ENCODE measurements at regions not wholly inside any gene's neighbourhood (a gene's known extent, or its start where the extent isn't known, plus 50 kb on each side); places are given as distances from the start of the nearest gene placed in this dataset.
A peak's percentile ranks its signal among the peaks of the same experiment; 100 is the strongest.
"Not testable (repeated sequence)": the region's sequence is repeated elsewhere in the genome, so short reads cannot be mapped to it uniquely, and the experiment has no call there.

- POLR2A ChIA-PET; H3K36me3 ChIP-seq (ENCODE audit: control insufficient read depth, insufficient read depth, low read length); H3K9me3 Mint-ChIP-seq (ENCODE audit: unreplicated experiment); H3K27ac Mint-ChIP-seq (ENCODE audit: unreplicated experiment); H3K4me1 ChIP-seq; CTCF ChIA-PET; intact Hi-C loops (cut with micrococcal nuclease; ENCODE audit: unreplicated experiment); H3K27me3 ChIP-seq (replicated peaks; ENCODE audit: control insufficient read depth, insufficient read depth, low read length); H3K36me3 Mint-ChIP-seq (ENCODE audit: insufficient read depth, unreplicated experiment); BruUV-seq (replicated peaks); H3K4me1 Mint-ChIP-seq (ENCODE audit: low read depth, unreplicated experiment); H3K27me3 Mint-ChIP-seq (ENCODE audit: insufficient read depth, unreplicated experiment); H3K9me3 ChIP-seq; H3K4me3 ChIP-seq (ENCODE audit: low read depth, low read length); H3K4me3 Mint-ChIP-seq (ENCODE audit: unreplicated experiment): not testable (repeated sequence)
- DNase-seq, result peak in 1 of 2 experiments; percentile 19
These were observed 2829.1 kb downstream of the RPIA start for GRCh38 chr2:91520523-91520922.

GRCh38 chr2:91520972-91521535 is 2829.6 kb downstream of the RPIA start:
- H3K36me3 ChIP-seq (ENCODE audit: control insufficient read depth, insufficient read depth, low read length); H3K4me1 ChIP-seq; BruUV-seq (replicated peaks); DNase-seq; H3K36me3 Mint-ChIP-seq (ENCODE audit: insufficient read depth, unreplicated experiment); H3K9me3 Mint-ChIP-seq (ENCODE audit: unreplicated experiment); H3K27ac Mint-ChIP-seq (ENCODE audit: unreplicated experiment); H3K27me3 ChIP-seq (replicated peaks; ENCODE audit: control insufficient read depth, insufficient read depth, low read length); POLR2A ChIA-PET; H3K4me3 ChIP-seq (ENCODE audit: low read depth, low read length); CTCF ChIA-PET; intact Hi-C loops (cut with micrococcal nuclease; ENCODE audit: unreplicated experiment); H3K9me3 ChIP-seq; H3K4me1 Mint-ChIP-seq (ENCODE audit: low read depth, unreplicated experiment); H3K4me3 Mint-ChIP-seq (ENCODE audit: unreplicated experiment); H3K27me3 Mint-ChIP-seq (ENCODE audit: insufficient read depth, unreplicated experiment): not testable (repeated sequence)

DNA sequence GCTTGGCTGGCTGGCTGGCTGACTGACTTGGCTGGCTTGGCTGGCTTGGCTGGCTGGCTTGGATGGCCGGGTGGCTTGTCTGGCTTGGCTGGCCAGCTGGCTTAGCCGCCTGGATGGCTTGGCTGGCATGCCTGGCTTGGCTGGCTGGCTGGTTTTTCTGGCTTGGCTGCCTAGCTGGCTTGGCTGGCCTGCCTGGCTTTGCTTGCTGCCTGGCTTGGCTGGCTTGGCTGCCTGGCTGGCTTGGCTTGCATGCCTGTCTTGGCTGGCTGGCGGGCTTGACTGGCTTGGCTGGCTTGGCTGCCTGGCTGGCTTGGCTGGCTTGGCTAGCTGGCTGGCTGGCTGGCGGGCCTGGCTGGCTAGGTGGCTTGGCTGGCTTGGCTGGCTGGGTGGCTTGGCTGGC is 2830.5 kb downstream of the RPIA start:
- CTCF ChIA-PET; H3K9me3 Mint-ChIP-seq (ENCODE audit: unreplicated experiment); H3K4me1 Mint-ChIP-seq (ENCODE audit: low read depth, unreplicated experiment); H3K36me3 ChIP-seq (ENCODE audit: control insufficient read depth, insufficient read depth, low read length); H3K4me3 Mint-ChIP-seq (ENCODE audit: unreplicated experiment); H3K36me3 Mint-ChIP-seq (ENCODE audit: insufficient read depth, unreplicated experiment); POLR2A ChIA-PET; BruUV-seq (replicated peaks); intact Hi-C loops (cut with micrococcal nuclease; ENCODE audit: unreplicated experiment); H3K4me3 ChIP-seq (ENCODE audit: low read depth, low read length); H3K27ac Mint-ChIP-seq (ENCODE audit: unreplicated experiment); H3K27me3 ChIP-seq (replicated peaks; ENCODE audit: control insufficient read depth, insufficient read depth, low read length); H3K27me3 Mint-ChIP-seq (ENCODE audit: insufficient read depth, unreplicated experiment); H3K4me1 ChIP-seq; H3K9me3 ChIP-seq: not testable (repeated sequence)
- peak in 1 of 2 experiments; percentile 17 for DNase-seq

DNA sequence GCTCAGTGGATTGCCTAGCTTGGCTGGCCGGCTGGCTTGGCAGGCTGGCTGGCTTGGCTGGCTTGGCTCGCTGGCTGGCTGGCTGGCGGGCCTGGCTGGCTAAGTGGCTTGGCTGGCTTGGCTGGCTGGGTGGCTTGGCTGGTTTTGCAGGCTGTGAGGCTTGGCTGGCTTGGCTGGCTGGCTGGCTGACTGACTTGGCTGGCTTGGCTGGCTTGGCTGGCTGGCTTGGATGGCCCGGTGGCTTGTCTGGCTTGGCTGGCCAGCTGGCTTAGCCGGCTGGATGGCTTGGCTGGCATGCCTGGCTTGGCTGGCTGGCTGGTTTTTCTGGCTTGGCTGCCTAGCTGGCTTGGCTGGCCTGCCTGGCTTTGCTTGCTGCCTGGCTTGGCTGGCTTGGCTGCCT is 2831.4 kb downstream of the RPIA start:
- H3K9me3 ChIP-seq; BruUV-seq (replicated peaks); H3K27ac Mint-ChIP-seq (ENCODE audit: unreplicated experiment); H3K4me3 Mint-ChIP-seq (ENCODE audit: unreplicated experiment); H3K4me1 ChIP-seq; H3K27me3 ChIP-seq (replicated peaks; ENCODE audit: control insufficient read depth, insufficient read depth, low read length); DNase-seq; H3K36me3 ChIP-seq (ENCODE audit: control insufficient read depth, insufficient read depth, low read length); H3K4me1 Mint-ChIP-seq (ENCODE audit: low read depth, unreplicated experiment); CTCF ChIA-PET; H3K27me3 Mint-ChIP-seq (ENCODE audit: insufficient read depth, unreplicated experiment); H3K36me3 Mint-ChIP-seq (ENCODE audit: insufficient read depth, unreplicated experiment); H3K4me3 ChIP-seq (ENCODE audit: low read depth, low read length); POLR2A ChIA-PET; H3K9me3 Mint-ChIP-seq (ENCODE audit: unreplicated experiment); intact Hi-C loops (cut with micrococcal nuclease; ENCODE audit: unreplicated experiment): not testable (repeated sequence)

DNA sequence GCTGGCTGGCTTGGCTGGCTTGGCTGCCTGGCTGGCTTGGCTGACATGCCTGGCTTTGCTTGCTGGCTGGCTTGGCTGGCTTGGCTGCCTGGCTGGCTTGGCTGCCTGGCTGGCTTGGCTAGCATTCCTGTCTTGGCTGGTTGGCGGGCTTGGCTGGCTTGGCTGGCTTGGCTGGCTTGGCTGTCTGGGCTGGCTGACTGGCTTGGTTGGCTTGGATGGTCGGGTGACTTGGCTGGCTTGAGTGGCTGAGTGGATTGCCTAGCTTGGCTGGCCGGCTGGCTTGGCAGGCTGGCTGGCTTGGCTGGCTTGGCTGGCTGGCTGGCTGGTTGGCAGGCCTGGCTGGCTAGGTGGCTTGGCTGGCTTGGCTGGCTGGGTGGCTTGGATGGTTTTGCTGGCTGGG is 2832.3 kb downstream of the RPIA start:
- H3K4me1 Mint-ChIP-seq (ENCODE audit: low read depth, unreplicated experiment); intact Hi-C loops (cut with micrococcal nuclease; ENCODE audit: unreplicated experiment); H3K27me3 Mint-ChIP-seq (ENCODE audit: insufficient read depth, unreplicated experiment); H3K9me3 ChIP-seq; H3K36me3 ChIP-seq (ENCODE audit: control insufficient read depth, insufficient read depth, low read length); H3K27me3 ChIP-seq (replicated peaks; ENCODE audit: control insufficient read depth, insufficient read depth, low read length); H3K27ac Mint-ChIP-seq (ENCODE audit: unreplicated experiment); BruUV-seq (replicated peaks); CTCF ChIA-PET; H3K4me3 ChIP-seq (ENCODE audit: low read depth, low read length); H3K4me1 ChIP-seq; POLR2A ChIA-PET; H3K9me3 Mint-ChIP-seq (ENCODE audit: unreplicated experiment); H3K4me3 Mint-ChIP-seq (ENCODE audit: unreplicated experiment); H3K36me3 Mint-ChIP-seq (ENCODE audit: insufficient read depth, unreplicated experiment): not testable (repeated sequence)
- peak in 1 of 2 experiments; percentile 18 for DNase-seq

DNA sequence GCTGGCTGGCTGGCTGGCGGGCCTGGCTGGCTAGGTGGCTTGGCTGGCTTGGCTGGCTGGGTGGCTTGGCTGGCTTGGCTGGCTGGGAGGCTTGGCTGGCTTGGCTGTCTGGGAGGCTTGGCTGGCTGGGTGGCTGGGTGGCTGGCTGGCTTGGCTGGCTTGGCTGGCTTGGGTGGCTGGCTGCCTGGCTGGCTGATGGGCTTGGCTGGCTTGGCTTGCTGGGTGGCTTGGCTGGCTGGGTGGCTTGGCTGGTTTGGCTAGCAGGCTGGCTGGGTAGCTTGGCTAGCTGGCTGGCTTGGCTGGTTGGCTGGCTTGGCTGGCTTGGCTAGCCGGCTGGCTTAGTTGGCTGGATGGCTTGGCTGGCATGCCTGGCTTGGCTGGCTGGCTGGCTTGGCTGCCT is 2834.1 kb downstream of the RPIA start:
- H3K4me1 ChIP-seq; H3K4me1 Mint-ChIP-seq (ENCODE audit: low read depth, unreplicated experiment); H3K27ac Mint-ChIP-seq (ENCODE audit: unreplicated experiment); POLR2A ChIA-PET; CTCF ChIA-PET; H3K4me3 ChIP-seq (ENCODE audit: low read depth, low read length); H3K36me3 Mint-ChIP-seq (ENCODE audit: insufficient read depth, unreplicated experiment); H3K9me3 ChIP-seq; H3K27me3 Mint-ChIP-seq (ENCODE audit: insufficient read depth, unreplicated experiment); intact Hi-C loops (cut with micrococcal nuclease; ENCODE audit: unreplicated experiment); H3K36me3 ChIP-seq (ENCODE audit: control insufficient read depth, insufficient read depth, low read length); BruUV-seq (replicated peaks); H3K4me3 Mint-ChIP-seq (ENCODE audit: unreplicated experiment); H3K27me3 ChIP-seq (replicated peaks; ENCODE audit: control insufficient read depth, insufficient read depth, low read length); H3K9me3 Mint-ChIP-seq (ENCODE audit: unreplicated experiment): not testable (repeated sequence)
- peak in 1 of 2 experiments; percentile 31 for DNase-seq

GRCh38 chr2:91526083-91526482 is 2834.6 kb downstream of the RPIA start:
- intact Hi-C loops (cut with micrococcal nuclease; ENCODE audit: unreplicated experiment); H3K27ac Mint-ChIP-seq (ENCODE audit: unreplicated experiment); H3K4me1 ChIP-seq; H3K27me3 ChIP-seq (replicated peaks; ENCODE audit: control insufficient read depth, insufficient read depth, low read length); CTCF ChIA-PET; POLR2A ChIA-PET; H3K4me3 ChIP-seq (ENCODE audit: low read depth, low read length); H3K27me3 Mint-ChIP-seq (ENCODE audit: insufficient read depth, unreplicated experiment); H3K9me3 Mint-ChIP-seq (ENCODE audit: unreplicated experiment); BruUV-seq (replicated peaks); H3K9me3 ChIP-seq; H3K36me3 ChIP-seq (ENCODE audit: control insufficient read depth, insufficient read depth, low read length); H3K4me3 Mint-ChIP-seq (ENCODE audit: unreplicated experiment); H3K4me1 Mint-ChIP-seq (ENCODE audit: low read depth, unreplicated experiment); H3K36me3 Mint-ChIP-seq (ENCODE audit: insufficient read depth, unreplicated experiment): not testable (repeated sequence)
- peak in 1 of 2 experiments; percentile 28 for DNase-seq

All from Caco-2 (cell line).